WTC11 (cell line): ENCODE measurements at regions not wholly inside any gene's neighbourhood (a gene's known extent, or its start where the extent isn't known, plus 50 kb on each side); places are given as distances from the start of the nearest gene placed in this dataset.

Experiments
- ATAC-seq: fragments of 200-7000 bp; cut with Tn5 transposase; 2 replicates; pipeline ENCODE4 v1.10.0; 2021; ENCODE audit warnings: mild to moderate bottlenecking, moderate library complexity
- CTCF ChIA-PET: fragments of 300-600 bp; sonication (Branson Sonifier 250); formaldehyde crosslinking; loops from one replicate; lab custom pipeline; 2021; ENCODE audit warnings: antibody characterized with exemption; lab: Charles Lee
- POLR2A ChIA-PET: fragments of 350-600 bp; sonication (Branson Sonifier 250); formaldehyde crosslinking; loops from one replicate; lab custom pipeline; 2021; ENCODE audit warnings: antibody characterized with exemption; lab: Charles Lee
- DNase-seq: peaks from one replicate; pipeline ENCODE4 v3.0.0; 2021; ENCODE audit warnings: low spot score
- H3K27ac Mint-ChIP-seq: 2 replicates; pipeline ENCODE4 v1.8.0; 2021; ENCODE audit warnings: mixed read lengths
- H3K27me3 Mint-ChIP-seq: 2 replicates; pipeline ENCODE4 v1.8.0; 2021; ENCODE audit warnings: low read depth, mild to moderate bottlenecking, moderate library complexity, mixed read lengths
- H3K36me3 Mint-ChIP-seq: 2 replicates; pipeline ENCODE4 v1.8.0; 2021; ENCODE audit warnings: mixed read lengths
- H3K4me1 Mint-ChIP-seq: 2 replicates; pipeline ENCODE4 v1.8.0; 2022; ENCODE audit warnings: mixed read lengths
- H3K4me3 Mint-ChIP-seq: 2 replicates; pipeline ENCODE4 v1.8.0; 2021; ENCODE audit warnings: mild to moderate bottlenecking, moderate library complexity, mixed read lengths
- H3K9me3 Mint-ChIP-seq: 2 replicates; pipeline ENCODE4 v1.8.0; 2021; ENCODE audit warnings: mixed read lengths
- ATF1 ChIP-seq: sonication (generic); formaldehyde crosslinking; IDR thresholded peaks from 2 replicates; pipeline ENCODE4 v1.8.1; 2023; ENCODE audit warnings: mild to moderate bottlenecking, moderate library complexity, missing genetic modification reagents
- E2F1 ChIP-seq: sonication (generic); formaldehyde crosslinking; IDR thresholded peaks from 2 replicates; pipeline ENCODE4 v1.8.0; 2022; ENCODE audit warnings: mild to moderate bottlenecking, missing genetic modification reagents
- ELF4 ChIP-seq: sonication (generic); formaldehyde crosslinking; IDR thresholded peaks from 2 replicates; pipeline ENCODE4 v1.8.1; 2022; ENCODE audit warnings: low read depth, mild to moderate bottlenecking, moderate library complexity, missing genetic modification reagents
- EMX1 ChIP-seq: fragments of 250-450 bp; sonication (Bioruptor Pico); IDR thresholded peaks from 2 replicates; pipeline ENCODE4 v1.8.0; 2021; ENCODE audit warnings: mild to moderate bottlenecking
- GABPB1 ChIP-seq: sonication (generic); formaldehyde crosslinking; IDR thresholded peaks from 2 replicates; pipeline ENCODE4 v1.8.1; 2023; ENCODE audit warnings: mild to moderate bottlenecking, missing genetic modification reagents
- IRF2 ChIP-seq: sonication (generic); formaldehyde crosslinking; IDR thresholded peaks from 2 replicates; pipeline ENCODE4 v1.8.0; 2022; ENCODE audit warnings: low read depth, missing genetic modification reagents, borderline replicate concordance
- MXD4 ChIP-seq: fragments of 250-450 bp; sonication (Bioruptor Pico); IDR thresholded peaks from 2 replicates; pipeline ENCODE4 v1.8.0; 2021; ENCODE audit warnings: mild to moderate bottlenecking, moderate library complexity, borderline replicate concordance
- MYBL2 ChIP-seq: sonication (generic); formaldehyde crosslinking; IDR thresholded peaks from 2 replicates; pipeline ENCODE4 v1.8.1; 2023; ENCODE audit warnings: mild to moderate bottlenecking, moderate library complexity, missing genetic modification reagents
- NFYB ChIP-seq: sonication (generic); formaldehyde crosslinking; conservative IDR thresholded peaks from 2 replicates; pipeline ENCODE4 v1.8.0; 2022; ENCODE audit warnings: low read depth, missing genetic modification reagents
- PREB ChIP-seq: sonication (generic); formaldehyde crosslinking; IDR thresholded peaks from 2 replicates; pipeline ENCODE4 v1.8.1; 2022; ENCODE audit warnings: mild to moderate bottlenecking, missing genetic modification reagents, moderate library complexity, borderline replicate concordance
- SP1 ChIP-seq: sonication (generic); formaldehyde crosslinking; conservative IDR thresholded peaks from 2 replicates; pipeline ENCODE4 v1.8.1; 2022; ENCODE audit warnings: missing genetic modification reagents
- TEAD1 ChIP-seq: sonication (generic); formaldehyde crosslinking; IDR thresholded peaks from 2 replicates; pipeline ENCODE4 v1.8.0; 2022; ENCODE audit warnings: mild to moderate bottlenecking, missing genetic modification reagents
- ZNF317 ChIP-seq: sonication (generic); formaldehyde crosslinking; IDR thresholded peaks from 2 replicates; pipeline ENCODE4 v1.8.1; 2023; ENCODE audit warnings: low read depth, mild to moderate bottlenecking, moderate library complexity, missing genetic modification reagents, borderline replicate concordance
- ZNF396 ChIP-seq: fragments of 250-450 bp; sonication (Bioruptor Pico); IDR thresholded peaks from 2 replicates; pipeline ENCODE4 v1.8.0; 2021; ENCODE audit warnings: mild to moderate bottlenecking, moderate library complexity, borderline replicate concordance
- TF ChIP-seq, protein P1 (sequence below): sonication (generic); formaldehyde crosslinking; conservative IDR thresholded peaks from 2 replicates; pipeline ENCODE4 v1.8.1; 2022; ENCODE audit warnings: mild to moderate bottlenecking, missing genetic modification reagents
- TF ChIP-seq, protein P2 (sequence below): sonication (generic); formaldehyde crosslinking; conservative IDR thresholded peaks from 2 replicates; pipeline ENCODE4 v1.8.1; 2023; ENCODE audit warnings: mild to moderate bottlenecking, low read depth, missing genetic modification reagents, moderate library complexity
- TF ChIP-seq, protein P3 (sequence below): sonication (generic); formaldehyde crosslinking; IDR thresholded peaks from 2 replicates; pipeline ENCODE4 v1.8.0; 2023; ENCODE audit warnings: missing genetic modification reagents, mild to moderate bottlenecking, borderline replicate concordance
- TF ChIP-seq, protein P4 (sequence below): fragments of 250-450 bp; sonication (Bioruptor Pico); IDR thresholded peaks from 2 replicates; pipeline ENCODE4 v1.8.0; 2021; ENCODE audit warnings: mild to moderate bottlenecking
- TF ChIP-seq, protein P5 (sequence below): sonication (generic); formaldehyde crosslinking; IDR thresholded peaks from 2 replicates; pipeline ENCODE4 v1.8.0; 2023; ENCODE audit warnings: missing genetic modification reagents

DNA sequence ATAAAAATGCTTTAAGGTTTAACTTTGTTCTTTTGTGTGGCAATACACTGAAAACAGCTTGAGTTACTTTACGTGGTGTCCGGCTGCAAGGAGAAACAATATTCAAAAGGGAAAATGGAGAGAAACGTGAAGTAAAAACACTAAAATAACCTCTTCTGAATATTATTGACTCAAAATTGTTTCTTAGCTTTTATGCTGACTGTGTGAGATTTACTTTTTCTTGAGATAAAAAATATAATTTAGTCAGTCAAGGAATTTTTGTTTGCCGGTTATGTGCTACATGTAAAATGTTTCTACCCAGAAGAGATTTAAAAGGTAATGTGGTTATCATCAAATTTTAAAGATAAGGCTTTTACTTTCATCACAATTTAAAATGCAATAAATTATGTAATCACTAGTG, 200.6 kb upstream of the GPC6 start (continued):
- TF ChIP-seq, protein P1, sequence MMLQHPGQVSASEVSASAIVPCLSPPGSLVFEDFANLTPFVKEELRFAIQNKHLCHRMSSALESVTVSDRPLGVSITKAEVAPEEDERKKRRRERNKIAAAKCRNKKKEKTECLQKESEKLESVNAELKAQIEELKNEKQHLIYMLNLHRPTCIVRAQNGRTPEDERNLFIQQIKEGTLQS (CRISPR knock-in tag) = no peak
- TF ChIP-seq ATF1 (no peak), ZNF396 (CRISPR knock-in tag) (no peak), MYBL2 (CRISPR knock-in tag) (no peak), EMX1 (CRISPR knock-in tag) (no peak), PREB (CRISPR knock-in tag) (no peak), SP1 (CRISPR knock-in tag) (no peak)
- TF ChIP-seq, protein P2, sequence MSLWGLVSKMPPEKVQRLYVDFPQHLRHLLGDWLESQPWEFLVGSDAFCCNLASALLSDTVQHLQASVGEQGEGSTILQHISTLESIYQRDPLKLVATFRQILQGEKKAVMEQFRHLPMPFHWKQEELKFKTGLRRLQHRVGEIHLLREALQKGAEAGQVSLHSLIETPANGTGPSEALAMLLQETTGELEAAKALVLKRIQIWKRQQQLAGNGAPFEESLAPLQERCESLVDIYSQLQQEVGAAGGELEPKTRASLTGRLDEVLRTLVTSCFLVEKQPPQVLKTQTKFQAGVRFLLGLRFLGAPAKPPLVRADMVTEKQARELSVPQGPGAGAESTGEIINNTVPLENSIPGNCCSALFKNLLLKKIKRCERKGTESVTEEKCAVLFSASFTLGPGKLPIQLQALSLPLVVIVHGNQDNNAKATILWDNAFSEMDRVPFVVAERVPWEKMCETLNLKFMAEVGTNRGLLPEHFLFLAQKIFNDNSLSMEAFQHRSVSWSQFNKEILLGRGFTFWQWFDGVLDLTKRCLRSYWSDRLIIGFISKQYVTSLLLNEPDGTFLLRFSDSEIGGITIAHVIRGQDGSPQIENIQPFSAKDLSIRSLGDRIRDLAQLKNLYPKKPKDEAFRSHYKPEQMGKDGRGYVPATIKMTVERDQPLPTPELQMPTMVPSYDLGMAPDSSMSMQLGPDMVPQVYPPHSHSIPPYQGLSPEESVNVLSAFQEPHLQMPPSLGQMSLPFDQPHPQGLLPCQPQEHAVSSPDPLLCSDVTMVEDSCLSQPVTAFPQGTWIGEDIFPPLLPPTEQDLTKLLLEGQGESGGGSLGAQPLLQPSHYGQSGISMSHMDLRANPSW (CRISPR knock-in tag) = no peak

- ChIA-PET POLR2A (no interaction called here), CTCF (no interaction called here)
- DNase-seq (no peak), ATAC-seq (no peak)
- Mint-ChIP-seq H3K4me3 (no peak overlapping the region), H3K36me3 (no peaks in the 10 kb centered on the region), H3K4me1 (peaks cover 13% of the 10 kb centered on the region), H3K27ac (no peak overlapping the region), H3K9me3 (no peaks in the 10 kb centered on the region), H3K27me3 (no peaks in the 10 kb centered on the region)
- no peak for TF ChIP-seq IRF2 (CRISPR knock-in tag)
- no peak for TF ChIP-seq MXD4 (CRISPR knock-in tag)
- TF ChIP-seq, protein P3, sequence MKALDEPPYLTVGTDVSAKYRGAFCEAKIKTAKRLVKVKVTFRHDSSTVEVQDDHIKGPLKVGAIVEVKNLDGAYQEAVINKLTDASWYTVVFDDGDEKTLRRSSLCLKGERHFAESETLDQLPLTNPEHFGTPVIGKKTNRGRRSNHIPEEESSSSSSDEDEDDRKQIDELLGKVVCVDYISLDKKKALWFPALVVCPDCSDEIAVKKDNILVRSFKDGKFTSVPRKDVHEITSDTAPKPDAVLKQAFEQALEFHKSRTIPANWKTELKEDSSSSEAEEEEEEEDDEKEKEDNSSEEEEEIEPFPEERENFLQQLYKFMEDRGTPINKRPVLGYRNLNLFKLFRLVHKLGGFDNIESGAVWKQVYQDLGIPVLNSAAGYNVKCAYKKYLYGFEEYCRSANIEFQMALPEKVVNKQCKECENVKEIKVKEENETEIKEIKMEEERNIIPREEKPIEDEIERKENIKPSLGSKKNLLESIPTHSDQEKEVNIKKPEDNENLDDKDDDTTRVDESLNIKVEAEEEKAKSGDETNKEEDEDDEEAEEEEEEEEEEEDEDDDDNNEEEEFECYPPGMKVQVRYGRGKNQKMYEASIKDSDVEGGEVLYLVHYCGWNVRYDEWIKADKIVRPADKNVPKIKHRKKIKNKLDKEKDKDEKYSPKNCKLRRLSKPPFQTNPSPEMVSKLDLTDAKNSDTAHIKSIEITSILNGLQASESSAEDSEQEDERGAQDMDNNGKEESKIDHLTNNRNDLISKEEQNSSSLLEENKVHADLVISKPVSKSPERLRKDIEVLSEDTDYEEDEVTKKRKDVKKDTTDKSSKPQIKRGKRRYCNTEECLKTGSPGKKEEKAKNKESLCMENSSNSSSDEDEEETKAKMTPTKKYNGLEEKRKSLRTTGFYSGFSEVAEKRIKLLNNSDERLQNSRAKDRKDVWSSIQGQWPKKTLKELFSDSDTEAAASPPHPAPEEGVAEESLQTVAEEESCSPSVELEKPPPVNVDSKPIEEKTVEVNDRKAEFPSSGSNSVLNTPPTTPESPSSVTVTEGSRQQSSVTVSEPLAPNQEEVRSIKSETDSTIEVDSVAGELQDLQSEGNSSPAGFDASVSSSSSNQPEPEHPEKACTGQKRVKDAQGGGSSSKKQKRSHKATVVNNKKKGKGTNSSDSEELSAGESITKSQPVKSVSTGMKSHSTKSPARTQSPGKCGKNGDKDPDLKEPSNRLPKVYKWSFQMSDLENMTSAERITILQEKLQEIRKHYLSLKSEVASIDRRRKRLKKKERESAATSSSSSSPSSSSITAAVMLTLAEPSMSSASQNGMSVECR = no peak
- no peak for TF ChIP-seq ELF4 (CRISPR knock-in tag)
- TF ChIP-seq, protein P4, sequence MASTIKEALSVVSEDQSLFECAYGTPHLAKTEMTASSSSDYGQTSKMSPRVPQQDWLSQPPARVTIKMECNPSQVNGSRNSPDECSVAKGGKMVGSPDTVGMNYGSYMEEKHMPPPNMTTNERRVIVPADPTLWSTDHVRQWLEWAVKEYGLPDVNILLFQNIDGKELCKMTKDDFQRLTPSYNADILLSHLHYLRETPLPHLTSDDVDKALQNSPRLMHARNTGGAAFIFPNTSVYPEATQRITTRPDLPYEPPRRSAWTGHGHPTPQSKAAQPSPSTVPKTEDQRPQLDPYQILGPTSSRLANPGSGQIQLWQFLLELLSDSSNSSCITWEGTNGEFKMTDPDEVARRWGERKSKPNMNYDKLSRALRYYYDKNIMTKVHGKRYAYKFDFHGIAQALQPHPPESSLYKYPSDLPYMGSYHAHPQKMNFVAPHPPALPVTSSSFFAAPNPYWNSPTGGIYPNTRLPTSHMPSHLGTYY (CRISPR knock-in tag) = no peak
- no peak for TF ChIP-seq MYBL2 (CRISPR knock-in tag)
Measured at GRCh38 chr13:93029536-93029935, 197.1 kb upstream of the GPC6 start.

DNA sequence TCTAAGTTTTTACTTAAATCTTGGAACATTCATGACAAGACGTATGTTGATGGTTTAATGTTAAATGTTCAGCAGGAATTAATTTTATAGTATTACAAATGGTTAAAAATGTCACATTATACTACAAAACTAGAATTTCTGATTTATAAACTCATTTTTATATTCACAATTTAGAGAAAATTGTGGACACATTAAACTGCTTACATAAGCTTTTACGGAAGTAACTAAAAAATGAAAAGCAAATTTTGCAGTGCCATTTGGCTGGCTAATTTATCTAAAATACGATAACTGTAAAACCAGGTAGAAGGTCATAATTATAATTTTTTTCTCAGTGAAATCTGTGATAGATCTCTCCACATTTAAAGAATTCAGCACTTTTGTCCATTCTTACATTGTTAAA, 190.2 kb upstream of the GPC6 start:
- DNase-seq (no peak), ATAC-seq (no peak)
- H3K36me3 Mint-ChIP-seq = peaks cover 15% of the 10 kb centered on the region
- H3K9me3 Mint-ChIP-seq = peaks cover 23% of the 10 kb centered on the region
- H3K27me3 Mint-ChIP-seq = peaks cover 4% of the 10 kb centered on the region; the same call in 1 of the 2 replicates
- CTCF ChIA-PET = no interaction called here
- no peak overlapping the region for H3K4me3 Mint-ChIP-seq
- POLR2A ChIA-PET = no interaction called here
- peaks cover 21% of the 10 kb centered on the region for H3K4me1 Mint-ChIP-seq
- H3K27ac Mint-ChIP-seq = no peak overlapping the region
- TF ChIP-seq TEAD1 = no peak
- no peak for TF ChIP-seq NFYB (CRISPR knock-in tag)
- TF ChIP-seq GABPB1 (CRISPR knock-in tag) = no peak
- no peak for TF ChIP-seq EMX1 (CRISPR knock-in tag)
- TF ChIP-seq E2F1 (CRISPR knock-in tag) = no peak
- TF ChIP-seq, protein P5, sequence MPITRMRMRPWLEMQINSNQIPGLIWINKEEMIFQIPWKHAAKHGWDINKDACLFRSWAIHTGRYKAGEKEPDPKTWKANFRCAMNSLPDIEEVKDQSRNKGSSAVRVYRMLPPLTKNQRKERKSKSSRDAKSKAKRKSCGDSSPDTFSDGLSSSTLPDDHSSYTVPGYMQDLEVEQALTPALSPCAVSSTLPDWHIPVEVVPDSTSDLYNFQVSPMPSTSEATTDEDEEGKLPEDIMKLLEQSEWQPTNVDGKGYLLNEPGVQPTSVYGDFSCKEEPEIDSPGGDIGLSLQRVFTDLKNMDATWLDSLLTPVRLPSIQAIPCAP (CRISPR knock-in tag) = no peak
- TF ChIP-seq, protein P4 (CRISPR knock-in tag) = no peak
- TF ChIP-seq ZNF317 (CRISPR knock-in tag) = no peak
